ENCODE measurements at regions not wholly inside any gene's neighbourhood (a gene's known extent, or its start where the extent isn't known, plus 50 kb on each side); places are given as distances from the start of the nearest gene placed in this dataset.

GRCh38 chr21:27391990-27392389 lies 425.1 kb upstream of the ADAMTS5 start:
- TF ChIP-seq CTCF (IDR thresholded peaks at IDR 0.05) (no peak), POLR2A (IDR thresholded peaks at IDR 0.05) (no peak)

Data from vagina (tissue), 2 donors.